Pancreas (tissue), 10 donors: ENCODE measurements at regions not wholly inside any gene's neighbourhood (a gene's known extent, or its start where the extent isn't known, plus 50 kb on each side); places are given as distances from the start of the nearest gene placed in this dataset.

Experiments used
- ATAC-seq, 4 donors: fragments of 200-7000 bp; cut with Tn5 transposase; one replicate each; pipeline versions ENCODE4 v1.8.0 to v1.9.1; 2020; ENCODE audit warnings: mild to moderate bottlenecking in 4 of 4, moderate library complexity in 4 of 4
- DNase-seq, 6 donors: peaks; one replicate each; pipeline ENCODE4 v3.0.0-alpha.2; 2020
- FAIRE-seq: peaks from 2 replicates; lab custom pipeline; 2012; peaks lifted over from hg19 to GRCh38; lab: Jason Lieb, UNC
- H3K27ac ChIP-seq, 4 donors: fragments of 200-600 bp; sonication (generic); 1 replicate in 3 of 4; 2 replicates in 1 of 4; pipeline versions ENCODE4 v1.5.0 to v1.8.0; 2020
- H3K27me3 ChIP-seq, 4 donors: fragments of 200-600 bp; one replicate each; pipeline ENCODE4 v1.8.0; 2021
- H3K36me3 ChIP-seq, 3 donors: fragments of 200-600 bp; sonication (generic) in 1 of 3; one replicate each; pipeline versions ENCODE4 v1.5.0 to v1.8.0; 2020 to 2021
- H3K4me1 ChIP-seq, 3 donors: fragments of 200-600 bp; one replicate each; pipeline ENCODE4 v1.8.0; 2021
- H3K4me3 ChIP-seq, 4 donors: fragments of 200-600 bp; sonication (generic) in 2 of 4; one replicate each; pipeline versions ENCODE4 v1.5.0 to v1.8.0; 2020 to 2021
- H3K9me3 ChIP-seq, 4 donors: fragments of 200-600 bp; one replicate each; pipeline ENCODE4 v1.8.0; 2021
- WGBS, 2 donors: extraction: QIAGEN DNeasy Blood & Tissue Kit; methylation state at CpG; one replicate each; pipeline ENCODE4 v1.1.7; 2013; 5-methylcytosine and 5-hydroxymethylcytosine counted together
- intact Hi-C, 3 donors: fragments of 100-400 bp; cut with DNase I; formaldehyde crosslinking; loops; one replicate each; pipeline versions ENCODE4 v1.11.1 to v1.14.2; 2022
- TF ChIP-seq, protein P1 (sequence below), 4 donors: fragments of 200-600 bp; sonication (generic) in 3 of 4; IDR thresholded peaks; one replicate each; pipeline versions ENCODE4 v1.5.0 to v1.8.0; 2021; ENCODE audit warnings: antibody characterized with exemption in 4 of 4
- donor health status: healthy with polysubstance abuse.
- donor health status: DM: no; HTN: no; CAD: no; lungs with moderate emphysema.
- donor health status: DM: no; HTN: no; CAD: no.
- donor health status: control.
- donor health status: control.
- donor health status: Bipolar disorder and iron deficiency.
- donor health status: DM: yes; HTN: yes; CAD: no.
- donor health status: DM: no; HTN: no; CAD: no.
- donor health status: DM: no; HTN: no; CAD: no.
- donor health status: DM: yes; HTN: yes; CAD: no.

DNA sequence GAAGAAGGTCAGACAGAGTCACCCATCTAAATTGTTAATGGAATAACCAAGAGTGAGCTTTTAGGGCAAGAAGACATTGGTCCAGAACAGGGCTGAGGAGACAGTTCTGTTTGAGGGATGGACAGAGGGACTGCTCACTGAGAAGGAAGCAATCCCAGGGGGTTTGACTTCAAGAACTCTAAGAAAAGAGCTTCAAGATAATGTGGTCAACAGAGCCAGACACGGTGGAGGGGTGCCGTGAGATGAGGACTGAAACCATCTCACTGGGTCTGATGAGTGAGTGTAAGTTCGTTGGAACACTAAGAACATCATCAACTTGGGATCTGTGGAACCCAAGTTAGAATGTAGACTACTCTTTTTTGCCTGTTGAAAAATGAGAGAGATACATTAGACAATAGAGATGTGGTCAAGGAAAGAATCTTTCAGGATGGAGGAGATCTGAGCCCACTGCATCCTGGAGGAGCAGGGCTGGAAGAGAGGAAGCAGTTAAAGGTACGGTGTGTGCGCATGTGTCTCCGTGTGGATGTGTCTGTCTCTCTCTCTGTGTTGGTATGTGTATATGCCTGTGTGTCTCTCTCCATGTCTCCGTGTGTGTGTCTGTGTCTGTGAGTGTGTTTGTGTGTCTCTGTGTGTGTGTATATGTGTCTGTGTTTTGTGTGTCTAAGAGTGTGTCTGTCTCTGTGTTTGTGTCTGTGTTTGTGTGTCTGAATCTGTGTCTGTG lies 172.1 kb downstream of the MYCN start:
- H3K27ac ChIP-seq = no peak overlapping the region
- WGBS, 2 donors = 76 to 78% methylated on average over 7 of the region's 7 CpGs
- H3K9me3 ChIP-seq = no peaks in the 10 kb centered on the region
- no peak for ATAC-seq
- FAIRE-seq = no peak
- TF ChIP-seq, protein P1, sequence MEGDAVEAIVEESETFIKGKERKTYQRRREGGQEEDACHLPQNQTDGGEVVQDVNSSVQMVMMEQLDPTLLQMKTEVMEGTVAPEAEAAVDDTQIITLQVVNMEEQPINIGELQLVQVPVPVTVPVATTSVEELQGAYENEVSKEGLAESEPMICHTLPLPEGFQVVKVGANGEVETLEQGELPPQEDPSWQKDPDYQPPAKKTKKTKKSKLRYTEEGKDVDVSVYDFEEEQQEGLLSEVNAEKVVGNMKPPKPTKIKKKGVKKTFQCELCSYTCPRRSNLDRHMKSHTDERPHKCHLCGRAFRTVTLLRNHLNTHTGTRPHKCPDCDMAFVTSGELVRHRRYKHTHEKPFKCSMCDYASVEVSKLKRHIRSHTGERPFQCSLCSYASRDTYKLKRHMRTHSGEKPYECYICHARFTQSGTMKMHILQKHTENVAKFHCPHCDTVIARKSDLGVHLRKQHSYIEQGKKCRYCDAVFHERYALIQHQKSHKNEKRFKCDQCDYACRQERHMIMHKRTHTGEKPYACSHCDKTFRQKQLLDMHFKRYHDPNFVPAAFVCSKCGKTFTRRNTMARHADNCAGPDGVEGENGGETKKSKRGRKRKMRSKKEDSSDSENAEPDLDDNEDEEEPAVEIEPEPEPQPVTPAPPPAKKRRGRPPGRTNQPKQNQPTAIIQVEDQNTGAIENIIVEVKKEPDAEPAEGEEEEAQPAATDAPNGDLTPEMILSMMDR (IDR thresholded peaks at IDR 0.05) = no peak
- no peak for DNase-seq
- H3K27me3 ChIP-seq = no peaks in the 10 kb centered on the region
- H3K4me3 ChIP-seq = no peak overlapping the region
- H3K36me3 ChIP-seq = no peaks in the 10 kb centered on the region
- H3K4me1 ChIP-seq = no peaks in the 10 kb centered on the region
- intact Hi-C loops = no loop called here

DNA sequence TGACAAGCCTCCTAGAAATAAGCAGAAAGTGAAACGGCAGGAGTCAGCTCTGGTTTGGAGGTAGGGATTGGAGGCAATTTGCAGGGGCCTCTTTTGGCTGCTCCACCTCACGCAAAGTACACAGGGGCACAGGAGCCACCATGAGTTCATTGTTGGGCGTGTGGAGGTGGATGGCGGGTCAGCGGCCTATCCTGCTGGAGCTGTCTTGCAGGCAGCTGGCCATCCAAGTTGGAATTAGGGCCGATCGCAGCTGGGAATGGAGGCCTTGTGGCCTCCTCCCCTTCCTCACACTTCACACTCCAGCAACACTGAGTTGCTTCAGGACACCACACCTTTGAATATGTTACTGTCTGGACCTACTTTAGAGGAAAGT lies 171.5 kb downstream of the MYCN start:
- no peak overlapping the region for H3K27ac ChIP-seq
- no peaks in the 10 kb centered on the region for H3K4me1 ChIP-seq
- WGBS, 2 donors = 91 to 95% methylated on average over 7 of the region's 7 CpGs
- no peak for FAIRE-seq
- TF ChIP-seq, protein P1 (IDR thresholded peaks at IDR 0.05) = no peak
- ATAC-seq = no peak
- no peak for DNase-seq
- H3K27me3 ChIP-seq = no peaks in the 10 kb centered on the region
- H3K4me3 ChIP-seq = no peak overlapping the region
- intact Hi-C loops = no loop called here
- no peaks in the 10 kb centered on the region for H3K36me3 ChIP-seq
- H3K9me3 ChIP-seq = no peaks in the 10 kb centered on the region

DNA sequence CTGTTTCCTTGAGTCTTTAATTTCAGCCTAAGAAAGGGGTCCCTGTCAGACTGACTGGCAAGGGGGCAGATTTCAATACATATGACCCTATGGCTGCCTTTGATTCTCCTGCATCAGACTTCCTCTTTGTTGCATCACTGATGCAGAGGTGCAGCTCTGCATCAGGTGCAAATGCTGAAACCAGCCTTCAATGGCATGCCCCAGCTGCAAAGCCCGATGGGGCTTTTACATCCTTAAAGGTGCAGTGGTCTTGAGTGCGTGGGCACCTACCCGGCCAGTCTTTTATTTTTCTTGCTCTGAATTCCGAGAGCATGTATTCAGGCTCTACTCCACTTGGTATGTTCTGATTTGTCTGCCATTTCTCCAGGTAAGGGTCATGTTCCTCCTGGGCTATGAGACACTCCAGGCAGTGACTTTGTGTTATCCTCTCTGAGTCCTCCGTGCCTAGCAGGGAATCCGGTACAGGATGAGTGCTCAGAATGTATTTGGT lies 169.5 kb downstream of the MYCN start:
- no peaks in the 10 kb centered on the region for H3K36me3 ChIP-seq
- DNase-seq (no peak), FAIRE-seq (no peak), ATAC-seq (no peak)
- H3K4me3 ChIP-seq = no peak overlapping the region
- no peaks in the 10 kb centered on the region for H3K4me1 ChIP-seq
- H3K9me3 ChIP-seq = no peaks in the 10 kb centered on the region
- intact Hi-C loops = no loop called here
- no peaks in the 10 kb centered on the region for H3K27me3 ChIP-seq
- TF ChIP-seq, protein P1 (IDR thresholded peaks at IDR 0.05) = no peak
- no peak overlapping the region for H3K27ac ChIP-seq
- 69 to 71% methylated on average over 6 of the region's 6 CpGs for WGBS, 2 donors

DNA sequence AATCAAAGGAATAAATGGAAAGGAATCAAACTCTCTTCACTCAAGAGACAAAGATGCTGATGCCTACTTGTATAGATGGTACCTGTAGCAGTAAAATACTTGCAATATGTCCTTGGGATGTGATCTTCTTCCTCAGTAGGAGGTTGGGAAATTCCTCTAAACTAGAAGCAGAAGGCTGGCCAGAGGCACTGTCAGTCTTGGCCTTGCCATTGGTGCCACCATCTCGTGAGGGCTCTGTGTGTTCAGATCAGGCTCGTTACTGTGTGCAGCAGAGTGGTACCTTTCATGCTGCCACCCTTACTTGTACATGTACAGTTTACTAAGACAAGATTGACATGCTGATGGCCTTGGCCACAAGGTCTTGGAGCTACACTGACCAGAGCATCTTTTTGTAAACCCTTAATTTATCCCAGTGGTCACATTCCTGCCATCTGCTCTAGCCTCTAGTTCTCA lies 169.0 kb downstream of the MYCN start:
- no peak for FAIRE-seq
- H3K27ac ChIP-seq = no peak overlapping the region
- no peaks in the 10 kb centered on the region for H3K36me3 ChIP-seq
- no peaks in the 10 kb centered on the region for H3K27me3 ChIP-seq
- no peak for ATAC-seq
- intact Hi-C loops = no loop called here
- no peak overlapping the region for H3K4me3 ChIP-seq
- 61 to 78% methylated on average over 2 of the region's 2 CpGs for WGBS, 2 donors
- no peak for DNase-seq
- H3K4me1 ChIP-seq = no peaks in the 10 kb centered on the region
- H3K9me3 ChIP-seq = no peaks in the 10 kb centered on the region
- TF ChIP-seq, protein P1 (IDR thresholded peaks at IDR 0.05) = no peak

DNA sequence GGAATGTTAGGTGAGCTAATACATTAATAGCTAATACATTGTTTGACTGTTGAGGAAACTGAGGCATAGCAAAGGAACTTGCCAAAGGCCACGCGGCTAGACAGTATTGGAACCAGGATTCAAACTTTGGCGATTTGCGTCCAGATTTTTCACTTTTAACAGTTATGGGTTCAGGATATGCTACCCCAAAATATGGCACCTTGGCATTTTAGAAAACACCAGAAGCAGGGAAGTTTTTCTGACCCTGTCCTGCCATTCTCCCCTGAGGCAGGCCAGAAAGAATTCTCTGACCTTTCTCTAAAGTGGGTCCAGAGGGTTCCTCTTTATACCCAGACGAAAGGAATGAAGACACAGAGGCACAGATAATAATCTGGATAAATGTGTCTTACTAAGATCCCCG lies 166.9 kb downstream of the MYCN start:
- ATAC-seq = no peak
- DNase-seq = no peak
- no peak for FAIRE-seq
- intact Hi-C loops = no loop called here
- H3K27ac ChIP-seq = no peak overlapping the region
- no peaks in the 10 kb centered on the region for H3K36me3 ChIP-seq
- H3K27me3 ChIP-seq = no peaks in the 10 kb centered on the region
- no peak overlapping the region for H3K4me3 ChIP-seq
- no peaks in the 10 kb centered on the region for H3K4me1 ChIP-seq
- no peaks in the 10 kb centered on the region for H3K9me3 ChIP-seq
- WGBS, 2 donors = 90 to 97% methylated on average over 6 of the region's 6 CpGs
- TF ChIP-seq, protein P1 (IDR thresholded peaks at IDR 0.05) = no peak
